Right lobe of liver (tissue), 6 donors: ENCODE measurements at regions not wholly inside any gene's neighbourhood (a gene's known extent, or its start where the extent isn't known, plus 50 kb on each side); places are given as distances from the start of the nearest gene placed in this dataset.
"Not testable (repeated sequence)": the region's sequence is repeated elsewhere in the genome, so short reads cannot be mapped to it uniquely, and the experiment has no call there.

Experiments used
- ATAC-seq, 4 donors: fragments of 200-7000 bp; cut with Tn5 transposase; one replicate each; pipeline ENCODE4 v1.9.1; 2020; ENCODE audit warnings: mild to moderate bottlenecking in 4 of 4, moderate library complexity in 4 of 4
- DNase-seq, 3 donors: peaks; one replicate each; pipeline ENCODE4 v3.0.0-alpha.2; 2020
- H3K27ac ChIP-seq, 3 donors: fragments of 200-600 bp; one replicate each; pipeline ENCODE4 v1.8.0; 2022
- H3K27me3 ChIP-seq, 2 donors: fragments of 200-600 bp; one replicate each; pipeline ENCODE4 v1.8.0; 2022
- H3K36me3 ChIP-seq, 4 donors: fragments of 200-600 bp; sonication (generic) in 1 of 4; one replicate each; pipeline versions ENCODE4 v1.5.1 to v1.8.0; 2017 to 2022; ENCODE audit warnings: control low read depth in 1 of 4
- H3K4me1 ChIP-seq, 4 donors: fragments of 200-600 bp; sonication (generic) in 1 of 4; one replicate each; pipeline versions ENCODE4 v1.5.1 to v1.8.0; 2017 to 2022; ENCODE audit warnings: control low read depth in 1 of 4
- H3K4me3 ChIP-seq, 3 donors: fragments of 200-600 bp; one replicate each; pipeline ENCODE4 v1.8.0; 2022
- H3K9me3 ChIP-seq, 4 donors: fragments of 200-600 bp; sonication (generic) in 1 of 4; one replicate each; pipeline versions ENCODE4 v1.5.1 to v1.8.0; 2017 to 2022; ENCODE audit warnings: control low read depth in 1 of 4
- CTCF ChIP-seq, 4 donors: fragments of 200-600 bp in 3 of 4; fragments of 450-650 bp in 1 of 4; IDR thresholded peaks; one replicate each; pipeline versions ENCODE4 v1.5.1 to v1.8.0; 2016 to 2022; ENCODE audit warnings: antibody characterized with exemption in 4 of 4, mild to moderate bottlenecking in 2 of 4
- POLR2A ChIP-seq: fragments of 450-650 bp; IDR thresholded peaks from one replicate; pipeline ENCODE4 v1.6.1; 2017; ENCODE audit warnings: antibody characterized with exemption, mild to moderate bottlenecking
- WGBS: methylation state at CpG from one replicate; pipeline ENCODE4 v1.1.6; 2018; ENCODE audit warnings: low coverage, low lambda C conversion rate; ENCODE audit not compliant: insufficient coverage; ENCODE audit errors: missing lambda C conversion rate; 5-methylcytosine and 5-hydroxymethylcytosine counted together
- intact Hi-C, 2 donors: fragments of 100-400 bp; cut with DNase I; formaldehyde crosslinking; loops; one replicate each; pipeline versions ENCODE4 v1.11.2 to v1.14.1; 2022
- donor health status: DM: no; HTN: yes; CAD: no.
- donor health status: DM: no; HTN: no; CAD: no.
- donor health status: DM: no; HTN: no; CAD: no.
- donor health status: DM: no; HTN: yes; CAD: no.
- donor health status: DM: no; HTN: yes; CAD: no.

- no peak overlapping the region for H3K27ac ChIP-seq
- no peak overlapping the region for H3K4me3 ChIP-seq
- H3K36me3 ChIP-seq, result no peaks in the 10 kb centered on the region
- ATAC-seq, result no peak
- no peak for TF ChIP-seq POLR2A
- WGBS, result 17% methylated on average over 1 of the region's 1 CpG
- H3K9me3 ChIP-seq, result no peaks in the 10 kb centered on the region
- H3K4me1 ChIP-seq, result no peaks in the 10 kb centered on the region
- H3K27me3 ChIP-seq, result no peaks in the 10 kb centered on the region
- DNase-seq, result no peak
- intact Hi-C loops, result no loop called here
These were observed 328.4 kb upstream of the KCND2 start for GRCh38 chr7:119944601-119944972.

GRCh38 chr7:119945822-119946221 is 327.2 kb upstream of the KCND2 start:
- DNase-seq, result no peak
- ATAC-seq, result no peak
- H3K9me3 ChIP-seq, result no peaks in the 10 kb centered on the region
- H3K27ac ChIP-seq, result no peak overlapping the region
- H3K4me1 ChIP-seq, result no peaks in the 10 kb centered on the region
- WGBS, result 63% methylated on average over 1 of the region's 1 CpG
- no peaks in the 10 kb centered on the region for H3K36me3 ChIP-seq
- no peaks in the 10 kb centered on the region for H3K27me3 ChIP-seq
- intact Hi-C loops, result no loop called here
- H3K4me3 ChIP-seq, result no peak overlapping the region
- no peak for TF ChIP-seq POLR2A

GRCh38 chr7:119949053-119949452 is 323.9 kb upstream of the KCND2 start:
- DNase-seq (no peak), ATAC-seq (no peak)
- Histone ChIP-seq H3K27ac (no peak overlapping the region), H3K4me1 (no peaks in the 10 kb centered on the region), H3K27me3 (no peaks in the 10 kb centered on the region), H3K4me3 (no peak overlapping the region), H3K36me3 (no peaks in the 10 kb centered on the region), H3K9me3 (no peaks in the 10 kb centered on the region)
- intact Hi-C loops, result no loop called here
- 86% methylated on average over 1 of the region's 5 CpGs for WGBS
- TF ChIP-seq CTCF (IDR thresholded peaks at IDR 0.05) (no peak), POLR2A (no peak)

GRCh38 chr7:119950390-119951041 is 322.5 kb upstream of the KCND2 start:
- DNase-seq, intact Hi-C loops, H3K36me3 ChIP-seq, H3K4me1 ChIP-seq, H3K9me3 ChIP-seq, ATAC-seq, H3K27ac ChIP-seq, H3K4me3 ChIP-seq, H3K27me3 ChIP-seq: not testable (repeated sequence)
- 85% methylated on average over 12 of the region's 30 CpGs for WGBS

- H3K27ac ChIP-seq, H3K4me3 ChIP-seq, H3K36me3 ChIP-seq, H3K9me3 ChIP-seq, DNase-seq, ATAC-seq, intact Hi-C loops, H3K4me1 ChIP-seq, H3K27me3 ChIP-seq: not testable (repeated sequence)
- WGBS, result no CpG with 5 or more reads among the region's 24 CpGs
These were observed 321.4 kb upstream of the KCND2 start for GRCh38 chr7:119951614-119952013.

- no peak for DNase-seq
- Histone ChIP-seq H3K27me3 (no peaks in the 10 kb centered on the region), H3K36me3 (no peaks in the 10 kb centered on the region), H3K27ac (no peak overlapping the region), H3K4me3 (no peak overlapping the region), H3K9me3 (no peaks in the 10 kb centered on the region), H3K4me1 (no peaks in the 10 kb centered on the region)
- ATAC-seq, result no peak
- TF ChIP-seq CTCF (IDR thresholded peaks at IDR 0.05), result no peak
- no peak for TF ChIP-seq POLR2A
- intact Hi-C loops, result no loop called here
These were observed 315.6 kb upstream of the KCND2 start for GRCh38 chr7:119957335-119957734.

GRCh38 chr7:119959811-119960210 is 313.2 kb upstream of the KCND2 start:
- Histone ChIP-seq H3K9me3 (no peaks in the 10 kb centered on the region), H3K27ac (no peak overlapping the region), H3K27me3 (no peaks in the 10 kb centered on the region), H3K4me1 (no peaks in the 10 kb centered on the region), H3K4me3 (no peak overlapping the region), H3K36me3 (no peaks in the 10 kb centered on the region)
- no peak for TF ChIP-seq POLR2A
- no peak for TF ChIP-seq CTCF (IDR thresholded peaks at IDR 0.05)
- ATAC-seq, result no peak
- intact Hi-C loops, result no loop called here
- DNase-seq, result no peak
- WGBS, result 53% methylated on average over 1 of the region's 1 CpG
